NCI-H345 (cell line): ENCODE measurements at regions not wholly inside any gene's neighbourhood (a gene's known extent, or its start where the extent isn't known, plus 50 kb on each side); places are given as distances from the start of the nearest gene placed in this dataset.
"Not testable (repeated sequence)": the region's sequence is repeated elsewhere in the genome, so short reads cannot be mapped to it uniquely, and the experiment has no call there.

Experiments
- DNase-seq: peaks from one replicate; lab custom pipeline; 2025; lab: John Stamatoyannopoulos, UW

DNA sequence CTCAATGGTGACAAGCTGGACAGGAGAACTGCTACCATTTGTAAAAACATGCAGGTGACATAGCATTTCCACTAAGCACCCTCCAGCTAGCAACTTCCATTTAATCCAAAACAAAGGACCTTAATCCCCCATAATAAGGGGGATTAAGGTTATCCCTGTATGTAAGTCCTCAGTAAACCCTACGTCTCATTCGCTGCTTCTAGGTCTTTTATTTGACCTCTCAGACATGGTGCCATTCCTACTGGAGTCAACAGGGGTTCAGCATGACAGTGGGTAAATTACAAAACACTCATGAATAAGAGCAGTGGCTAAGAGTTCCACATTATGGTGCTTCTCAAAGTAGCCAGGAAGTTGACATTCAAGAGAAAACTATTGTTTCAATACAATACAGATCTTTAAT, 121.8 kb upstream of the CAV2 start:
- DNase-seq: no peak

DNA sequence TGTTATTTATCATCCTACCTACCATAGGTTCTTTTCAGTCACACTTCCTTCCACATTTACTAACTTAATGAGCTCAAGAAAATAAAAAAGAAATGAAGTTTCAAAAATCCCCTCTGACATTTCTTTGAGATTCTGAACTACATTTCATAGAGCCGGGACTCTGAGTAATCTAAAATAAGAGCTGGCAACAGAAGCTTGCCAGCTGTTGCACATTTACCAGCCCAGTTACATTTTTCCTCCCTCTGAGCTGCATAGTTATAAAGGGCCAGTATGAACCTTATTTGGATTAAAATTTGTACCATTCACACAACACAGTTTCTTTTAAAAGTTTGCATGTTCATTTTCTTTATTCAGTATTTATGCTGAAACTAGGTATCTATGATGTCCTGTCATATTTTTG, 119.5 kb upstream of the CAV2 start:
- DNase-seq: no peak

- DNase-seq: no peak
These were observed 117.2 kb upstream of the CAV2 start for GRCh38 chr7:116382375-116382774.

- no peak for DNase-seq
These were observed 114.5 kb upstream of the CAV2 start for GRCh38 chr7:116384936-116385635.

DNA sequence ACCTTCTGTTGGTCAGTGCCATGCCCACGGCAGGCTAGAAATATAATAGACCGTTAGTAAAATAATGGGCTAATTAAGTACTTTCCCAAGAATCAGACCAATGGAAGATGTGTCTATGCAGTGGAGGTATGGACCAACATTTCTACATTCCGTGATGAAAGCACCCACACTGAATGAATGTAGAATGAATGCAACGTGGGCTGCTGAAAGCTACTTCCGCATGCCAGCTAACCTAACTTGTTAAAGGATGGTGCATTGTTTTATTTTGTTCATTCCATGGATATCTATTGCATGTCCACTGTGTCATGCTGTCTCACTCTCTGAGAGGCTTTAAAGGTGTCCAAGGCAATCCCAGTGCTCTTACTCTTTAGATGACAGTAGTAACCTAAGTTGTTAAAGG, 112.9 kb upstream of the CAV2 start:
- no peak for DNase-seq

- DNase-seq: no peak
These were observed 109.2 kb upstream of the CAV2 start for GRCh38 chr7:116390363-116390762.

GRCh38 chr7:116392806-116393205, 106.7 kb upstream of the CAV2 start:
- DNase-seq: no peak

DNA sequence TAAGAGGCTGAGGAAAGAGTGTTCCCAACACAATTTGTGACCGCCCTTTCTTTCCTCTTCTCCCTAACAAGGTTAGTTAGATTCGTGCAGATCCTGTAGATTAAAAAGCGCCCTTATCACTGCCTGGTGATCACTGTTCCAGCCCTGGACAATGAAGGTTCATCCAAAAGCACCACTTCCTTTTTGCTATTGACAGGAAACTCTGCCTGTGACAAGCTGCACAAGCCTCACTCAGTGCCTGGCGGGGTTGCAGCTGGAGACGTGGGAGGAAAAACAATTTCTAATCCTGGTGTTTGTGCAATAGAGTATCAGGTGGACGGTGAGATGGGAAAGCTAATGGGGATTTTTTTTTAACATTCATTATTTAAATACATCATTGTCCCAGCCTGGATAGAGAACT, 105.9 kb upstream of the CAV2 start:
- no peak for DNase-seq

DNA sequence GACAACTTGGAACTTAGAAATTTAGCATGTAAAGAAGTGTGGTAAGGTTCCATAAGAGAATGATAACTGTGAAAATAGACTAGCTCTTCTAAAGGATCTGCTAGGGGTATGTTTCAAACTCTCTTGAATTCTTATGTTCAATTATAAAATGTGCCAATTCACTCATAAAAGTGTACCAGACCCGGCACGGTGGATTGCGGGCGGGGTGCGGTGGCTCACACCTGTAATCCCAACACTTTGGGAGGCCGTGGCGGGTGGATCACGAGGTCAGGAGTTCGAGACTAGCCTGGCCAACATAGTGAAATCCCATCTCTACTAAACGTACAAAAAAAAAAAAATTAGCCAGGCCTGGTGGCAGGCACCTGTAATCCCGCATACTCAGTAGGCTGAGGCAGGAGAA, 105.4 kb upstream of the CAV2 start:
- no peak for DNase-seq

- no peak for DNase-seq
These were observed 104.3 kb upstream of the CAV2 start for GRCh38 chr7:116395141-116395791.

DNA sequence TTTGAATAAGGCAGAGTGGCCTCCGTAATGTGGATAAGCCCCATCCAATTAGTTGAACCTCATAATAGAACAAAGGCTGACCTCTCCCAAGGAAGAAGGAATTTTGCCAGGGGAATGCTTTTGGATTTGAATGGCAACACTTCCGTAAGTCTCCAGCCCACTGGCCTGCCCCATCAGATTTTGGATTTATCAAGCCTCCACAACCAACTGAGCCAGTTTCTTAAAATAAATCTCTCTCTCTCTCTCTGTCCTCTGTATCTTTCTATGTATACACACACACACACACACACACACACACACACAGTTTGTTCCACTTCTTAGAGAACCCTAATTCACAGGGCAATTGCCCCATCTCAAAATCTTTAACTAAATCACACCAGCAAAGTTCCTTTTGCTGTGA, 100.9 kb upstream of the CAV2 start:
- DNase-seq: no peak

- no peak for DNase-seq
These were observed 99.7 kb upstream of the CAV2 start for GRCh38 chr7:116399819-116400218.

DNA sequence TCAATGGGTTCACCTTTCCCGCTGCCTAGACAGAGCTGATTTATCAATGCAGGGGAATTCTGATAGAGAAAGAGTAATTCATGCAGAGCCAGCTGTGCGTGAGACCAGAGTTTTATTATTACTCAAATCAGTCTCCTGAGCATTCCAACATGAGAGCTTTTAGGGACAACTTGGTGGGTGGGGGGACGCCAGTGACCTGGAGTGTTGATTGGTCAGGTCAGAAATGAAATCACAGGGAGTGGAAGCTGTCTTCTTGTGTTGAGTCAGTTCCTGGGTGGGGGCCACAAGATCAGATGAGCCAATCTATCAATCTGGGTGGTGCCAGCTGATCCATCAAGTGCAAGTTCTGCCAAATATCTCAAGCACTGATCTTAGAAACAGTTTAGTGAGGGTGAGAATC, 99.0 kb upstream of the CAV2 start:
- no peak for DNase-seq

GRCh38 chr7:116401711-116402110, 97.8 kb upstream of the CAV2 start:
- DNase-seq: no peak

DNA sequence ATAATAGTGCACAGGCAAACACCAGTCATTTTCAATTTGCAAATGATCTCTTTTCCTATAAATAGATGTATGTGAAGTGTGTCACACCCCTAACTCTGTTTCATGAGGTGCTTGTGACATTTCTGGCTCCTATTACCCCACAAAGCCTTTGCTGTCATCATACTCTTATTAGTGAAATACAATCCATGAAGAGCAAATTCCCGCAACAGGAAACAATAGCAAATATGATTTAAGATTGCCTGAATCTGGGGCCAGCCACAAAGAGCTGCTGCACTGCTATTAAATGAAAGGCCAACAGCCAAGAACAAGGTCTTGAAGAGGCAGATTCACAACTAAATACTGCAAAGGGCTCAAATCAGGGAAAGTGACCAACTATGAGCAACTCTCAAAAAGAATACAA, 96.3 kb upstream of the CAV2 start:
- no peak for DNase-seq

DNA sequence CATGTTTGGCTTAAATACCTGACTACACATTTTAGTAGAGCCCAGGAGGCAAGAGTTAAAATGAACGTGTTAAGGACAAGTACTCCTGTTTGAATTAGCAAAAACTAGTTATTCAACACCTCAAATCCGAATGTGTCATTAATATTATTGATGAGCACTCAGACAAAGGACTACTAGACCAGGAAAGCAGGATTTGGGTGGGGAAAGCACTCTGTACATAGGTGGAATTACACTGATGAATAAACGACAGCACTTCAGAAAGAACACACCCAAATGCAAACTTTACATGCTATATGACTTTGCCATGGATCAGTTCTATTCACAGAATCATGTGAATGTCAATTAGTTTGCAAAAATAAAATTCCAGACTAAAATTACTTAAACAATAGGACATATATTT, 95.1 kb upstream of the CAV2 start:
- DNase-seq: no peak

GRCh38 chr7:116405810-116406209, 93.7 kb upstream of the CAV2 start:
- no peak for DNase-seq

DNA sequence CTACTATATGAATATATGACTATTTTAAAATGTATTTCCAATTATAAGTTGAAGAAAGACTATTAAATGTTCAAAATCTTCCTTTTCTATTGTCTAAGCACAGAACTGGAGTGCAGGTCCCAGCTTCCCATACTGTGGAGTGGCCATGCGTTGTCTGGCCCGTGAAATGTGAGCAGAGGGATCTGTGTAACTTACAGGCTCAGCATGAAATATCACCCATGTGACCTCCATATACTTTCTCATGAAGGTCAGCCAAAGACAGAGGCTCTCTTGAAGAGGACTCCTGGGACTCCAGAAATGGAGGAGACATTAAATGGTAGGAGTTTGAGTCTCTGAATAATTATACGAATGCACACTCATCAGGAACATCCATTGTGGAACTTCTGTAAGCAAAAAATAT, 92.4 kb upstream of the CAV2 start:
- no peak for DNase-seq

- DNase-seq: no peak
These were observed 91.4 kb upstream of the CAV2 start for GRCh38 chr7:116408166-116408565.

- not testable (repeated sequence) for DNase-seq
These were observed 90.6 kb upstream of the CAV2 start for GRCh38 chr7:116408831-116409453.

DNA sequence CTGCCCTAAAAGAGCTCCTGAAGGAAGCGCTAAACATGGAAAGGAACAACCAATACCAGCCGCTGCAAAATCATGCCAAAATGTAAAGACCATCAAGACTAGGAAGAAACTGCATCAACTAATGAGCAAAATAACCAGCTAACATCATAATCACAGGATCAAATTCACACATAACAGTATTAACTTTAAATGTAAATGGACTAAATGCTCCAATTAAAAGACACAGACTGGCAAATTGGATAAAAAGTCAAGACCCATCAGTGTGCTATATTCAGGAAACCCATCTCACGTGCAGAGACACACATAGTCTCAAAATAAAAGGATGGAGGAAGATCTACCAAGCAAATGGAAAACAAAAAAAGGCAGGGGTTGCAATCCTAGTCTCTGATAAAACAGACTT, 88.8 kb upstream of the CAV2 start:
- not testable (repeated sequence) for DNase-seq

DNA sequence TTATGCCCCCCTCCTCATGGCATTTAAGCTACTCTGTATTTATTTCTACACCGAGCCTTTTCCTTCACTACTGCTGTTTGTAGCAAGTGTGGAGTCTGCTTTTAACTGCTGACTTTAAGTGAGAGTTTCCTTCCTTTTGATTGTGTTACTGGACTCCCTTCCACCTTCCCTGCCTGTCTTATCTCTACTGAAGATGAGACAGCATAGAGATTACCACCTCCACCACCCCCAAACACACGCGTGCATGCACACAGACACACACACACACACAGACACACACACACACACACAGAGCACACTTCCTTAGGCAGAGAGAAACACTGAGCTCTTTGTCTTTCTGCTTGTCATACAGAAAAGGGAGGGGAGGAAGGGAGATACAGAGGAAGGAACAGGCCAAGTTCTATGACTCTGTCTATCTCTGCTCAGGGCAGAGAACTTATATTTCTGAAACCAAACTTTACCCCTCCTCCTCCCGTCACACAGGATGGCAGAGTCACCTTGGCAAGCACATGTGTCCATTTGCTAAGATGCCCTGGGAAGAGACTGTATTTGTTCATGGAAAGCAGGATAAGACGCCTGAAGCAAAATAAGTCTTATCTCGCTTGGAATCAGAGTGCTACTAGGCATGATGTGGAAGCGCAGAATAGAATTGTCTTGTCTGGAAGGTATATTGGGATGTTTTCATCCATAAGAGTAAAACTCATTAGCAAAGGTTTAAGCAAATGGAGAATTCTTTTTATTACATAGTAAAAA, 81.8 kb upstream of the CAV2 start:
- no peak for DNase-seq

GRCh38 chr7:116418524-116418923, 81.0 kb upstream of the CAV2 start:
- DNase-seq: no peak
